GM18870 (cell line): ENCODE measurements at regions not wholly inside any gene's neighbourhood (a gene's known extent, or its start where the extent isn't known, plus 50 kb on each side); places are given as distances from the start of the nearest gene placed in this dataset.

Source experiments
- ATAC-seq: cut with Tn5 transposase; IDR thresholded peaks from one replicate; pipeline ENCODE4 v1.9.1; 2021; ENCODE audit warnings: moderate library complexity; ENCODE audit not compliant: unreplicated experiment

GRCh38 chr2:236795169-236795860 is 225.7 kb downstream of the ACKR3 start:
- no peak for ATAC-seq

GRCh38 chr2:236795861-236796219 is 226.2 kb downstream of the ACKR3 start:
- no peak for ATAC-seq

GRCh38 chr2:236796236-236796635 is 226.6 kb downstream of the ACKR3 start:
- no peak for ATAC-seq

GRCh38 chr2:236797411-236797810 is 227.8 kb downstream of the ACKR3 start:
- ATAC-seq = no peak

GRCh38 chr2:236798491-236798890 is 228.9 kb downstream of the ACKR3 start:
- ATAC-seq = no peak

- ATAC-seq = no peak
Observed at GRCh38 chr2:236799391-236800026, 229.9 kb downstream of the ACKR3 start.

- ATAC-seq = no peak
Observed at GRCh38 chr2:236802862-236803261, 233.2 kb downstream of the ACKR3 start.

- ATAC-seq = no peak
Observed at GRCh38 chr2:236803621-236804020, 234.0 kb downstream of the ACKR3 start.

GRCh38 chr2:236805800-236806531 is 236.3 kb downstream of the ACKR3 start:
- no peak for ATAC-seq

GRCh38 chr2:236809716-236810115 is 240.1 kb downstream of the ACKR3 start:
- no peak for ATAC-seq

GRCh38 chr2:236811062-236811656 is 241.5 kb downstream of the ACKR3 start:
- ATAC-seq = no peak

- no peak for ATAC-seq
Observed at GRCh38 chr2:236813766-236814165, 244.1 kb downstream of the ACKR3 start.

GRCh38 chr2:236814593-236814992 is 245.0 kb downstream of the ACKR3 start:
- no peak for ATAC-seq

- ATAC-seq = no peak
Observed at GRCh38 chr2:236815746-236816145, 246.1 kb downstream of the ACKR3 start.

GRCh38 chr2:236816197-236817170 is 246.9 kb downstream of the ACKR3 start:
- ATAC-seq = no peak

GRCh38 chr2:236818281-236819045 is 248.8 kb downstream of the ACKR3 start:
- no peak for ATAC-seq

- ATAC-seq = no peak
Observed at GRCh38 chr2:236819275-236820002, 249.8 kb downstream of the ACKR3 start.

- no peak for ATAC-seq
Observed at GRCh38 chr2:236820763-236821344, 251.2 kb downstream of the ACKR3 start.
